Kidney epithelial cell (primary cell): ENCODE measurements at regions not wholly inside any gene's neighbourhood (a gene's known extent, or its start where the extent isn't known, plus 50 kb on each side); places are given as distances from the start of the nearest gene placed in this dataset.

Experiments used
- DNase-seq: peaks from one replicate; pipeline ENCODE4 v3.0.0-alpha.2; 2010; ENCODE audit warnings: low read depth
- H3K27me3 ChIP-seq: 2 replicates; pipeline ENCODE4 v1.6.0; 2011; ENCODE audit warnings: low read length; ENCODE audit not compliant: control insufficient read depth, insufficient read depth
- H3K36me3 ChIP-seq: 2 replicates; pipeline ENCODE4 v1.5.1; 2011; ENCODE audit warnings: low read length; ENCODE audit not compliant: control insufficient read depth, insufficient read depth
- H3K4me3 ChIP-seq: 2 replicates; pipeline ENCODE4 v1.5.1; 2011; ENCODE audit warnings: low read depth, mild to moderate bottlenecking, control low read depth, low read length
- TF ChIP-seq, protein P1 (sequence below): IDR thresholded peaks from 2 replicates; pipeline ENCODE4 v1.5.1; 2011; ENCODE audit warnings: mild to moderate bottlenecking, moderate library complexity, low read length, control low read depth, inconsistent platforms; ENCODE audit not compliant: insufficient read depth, poor library complexity, severe bottlenecking

DNA sequence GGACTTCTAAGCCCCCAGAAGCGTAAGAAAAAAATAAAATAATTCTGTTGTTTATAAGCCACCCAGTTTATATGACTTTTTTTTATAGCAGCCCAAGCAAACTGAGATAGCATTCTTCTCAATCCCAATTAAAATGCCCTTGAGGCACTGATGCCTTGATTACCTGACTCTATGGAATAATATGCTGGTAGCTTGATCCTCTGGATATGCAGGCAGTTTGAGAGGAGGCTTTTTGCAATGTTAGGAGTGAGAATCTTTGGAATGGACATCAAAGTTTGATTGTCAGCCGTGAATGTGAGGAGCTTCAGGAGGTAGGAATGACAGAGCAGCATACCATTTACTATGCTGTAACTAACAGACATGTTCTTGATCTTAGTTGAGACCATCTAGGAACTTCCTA lies 275.6 kb downstream of the AASDHPPT start:
- Histone ChIP-seq H3K36me3 (no peaks in the 10 kb centered on the region), H3K4me3 (no peak overlapping the region), H3K27me3 (no peaks in the 10 kb centered on the region)
- TF ChIP-seq, protein P1, sequence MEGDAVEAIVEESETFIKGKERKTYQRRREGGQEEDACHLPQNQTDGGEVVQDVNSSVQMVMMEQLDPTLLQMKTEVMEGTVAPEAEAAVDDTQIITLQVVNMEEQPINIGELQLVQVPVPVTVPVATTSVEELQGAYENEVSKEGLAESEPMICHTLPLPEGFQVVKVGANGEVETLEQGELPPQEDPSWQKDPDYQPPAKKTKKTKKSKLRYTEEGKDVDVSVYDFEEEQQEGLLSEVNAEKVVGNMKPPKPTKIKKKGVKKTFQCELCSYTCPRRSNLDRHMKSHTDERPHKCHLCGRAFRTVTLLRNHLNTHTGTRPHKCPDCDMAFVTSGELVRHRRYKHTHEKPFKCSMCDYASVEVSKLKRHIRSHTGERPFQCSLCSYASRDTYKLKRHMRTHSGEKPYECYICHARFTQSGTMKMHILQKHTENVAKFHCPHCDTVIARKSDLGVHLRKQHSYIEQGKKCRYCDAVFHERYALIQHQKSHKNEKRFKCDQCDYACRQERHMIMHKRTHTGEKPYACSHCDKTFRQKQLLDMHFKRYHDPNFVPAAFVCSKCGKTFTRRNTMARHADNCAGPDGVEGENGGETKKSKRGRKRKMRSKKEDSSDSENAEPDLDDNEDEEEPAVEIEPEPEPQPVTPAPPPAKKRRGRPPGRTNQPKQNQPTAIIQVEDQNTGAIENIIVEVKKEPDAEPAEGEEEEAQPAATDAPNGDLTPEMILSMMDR: no peak
- no peak for DNase-seq

DNA sequence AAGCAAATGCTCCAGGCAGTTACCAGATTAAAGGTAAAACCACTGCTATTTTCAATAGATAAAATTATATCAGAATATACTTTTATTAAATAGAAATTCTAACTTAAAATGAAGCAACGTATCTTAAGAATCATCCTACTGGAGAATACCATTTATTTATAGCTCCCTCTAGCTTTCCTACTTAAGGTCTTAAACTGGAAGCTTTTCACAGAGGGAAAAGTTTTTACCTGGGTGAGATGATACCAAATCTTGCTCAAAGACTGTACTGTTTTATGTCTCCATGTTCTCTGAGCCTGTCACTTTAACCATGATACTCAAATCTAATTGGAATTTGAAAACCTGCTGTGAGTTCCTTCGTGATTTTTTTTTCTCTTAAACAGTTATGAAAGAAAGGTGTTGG lies 291.8 kb downstream of the AASDHPPT start:
- Histone ChIP-seq H3K4me3 (no peak overlapping the region), H3K36me3 (no peaks in the 10 kb centered on the region), H3K27me3 (no peaks in the 10 kb centered on the region)
- no peak for DNase-seq
- TF ChIP-seq, protein P1: no peak

- no peak for DNase-seq
- H3K4me3 ChIP-seq: no peak overlapping the region
- H3K36me3 ChIP-seq: no peaks in the 10 kb centered on the region
- TF ChIP-seq, protein P1: no peak
- no peaks in the 10 kb centered on the region for H3K27me3 ChIP-seq
These were observed 301.2 kb downstream of the AASDHPPT start for GRCh38 chr11:106378513-106379179.

DNA sequence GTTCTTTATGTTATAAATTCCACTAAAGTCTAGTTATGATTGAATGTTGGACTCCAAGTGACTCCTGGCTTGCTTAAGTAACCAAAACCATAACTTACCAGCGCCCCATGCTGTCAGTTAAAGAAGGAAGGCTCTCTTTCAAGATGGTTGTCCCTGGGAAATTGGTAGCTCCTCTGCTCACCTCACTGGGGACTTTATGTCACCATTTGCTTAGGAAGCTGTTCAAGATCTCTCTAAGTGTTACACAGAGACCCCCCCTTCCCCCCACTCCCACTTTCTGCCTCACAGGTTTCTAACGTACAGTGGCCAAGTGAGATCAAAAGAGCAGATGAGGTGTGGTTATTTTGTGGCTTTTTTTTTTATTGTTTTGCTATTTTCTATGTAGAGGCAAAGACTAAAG lies 301.8 kb downstream of the AASDHPPT start:
- no peaks in the 10 kb centered on the region for H3K36me3 ChIP-seq
- no peaks in the 10 kb centered on the region for H3K27me3 ChIP-seq
- H3K4me3 ChIP-seq: no peak overlapping the region
- no peak for DNase-seq
- TF ChIP-seq, protein P1: no peak

GRCh38 chr11:106379712-106380111 lies 302.2 kb downstream of the AASDHPPT start:
- no peak for DNase-seq
- TF ChIP-seq, protein P1: no peak
- no peaks in the 10 kb centered on the region for H3K27me3 ChIP-seq
- H3K36me3 ChIP-seq: no peaks in the 10 kb centered on the region
- H3K4me3 ChIP-seq: no peak overlapping the region

DNA sequence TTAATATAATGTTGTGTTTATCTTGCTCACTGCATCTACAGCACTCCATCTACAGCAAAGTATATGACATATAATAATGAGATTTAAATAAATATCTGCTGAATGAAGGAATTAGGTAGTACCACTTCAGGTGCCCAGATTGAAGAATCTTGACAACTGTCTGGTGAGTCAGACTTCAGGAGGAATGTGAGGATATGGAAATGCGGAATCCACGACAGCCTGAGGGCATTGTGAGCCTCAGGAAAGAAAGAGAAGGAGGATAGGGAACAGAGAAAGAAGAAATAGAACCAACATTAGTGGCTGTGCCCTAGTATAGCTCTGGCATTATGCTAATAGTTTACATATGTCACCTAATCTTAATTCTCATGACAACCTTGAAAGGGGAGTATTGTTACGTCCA lies 304.4 kb downstream of the AASDHPPT start:
- H3K4me3 ChIP-seq: no peak overlapping the region
- H3K27me3 ChIP-seq: no peaks in the 10 kb centered on the region
- H3K36me3 ChIP-seq: no peaks in the 10 kb centered on the region
- no peak for DNase-seq
- TF ChIP-seq, protein P1: no peak
